ENCODE measurements at regions not wholly inside any gene's neighbourhood (a gene's known extent, or its start where the extent isn't known, plus 50 kb on each side); places are given as distances from the start of the nearest gene placed in this dataset.
"Not testable (repeated sequence)": the region's sequence is repeated elsewhere in the genome, so short reads cannot be mapped to it uniquely, and the experiment has no call there.

- H3K4me3 ChIP-seq (ENCODE audit: low read depth in 1 of 2, low read length in 2 of 2); H3K9me3 ChIP-seq (ENCODE audit: insufficient read depth, low read length, severe bottlenecking); H4K20me1 ChIP-seq (ENCODE audit: insufficient read depth, low read length); H3K4me2 ChIP-seq (ENCODE audit: insufficient read depth, low read length); ATAC-seq (ENCODE audit: insufficient read depth, low read depth); H3K36me3 ChIP-seq (ENCODE audit: insufficient read depth, low read length); H3K4me1 ChIP-seq (ENCODE audit: insufficient read depth, low read length); H3K9ac ChIP-seq (ENCODE audit: low read depth, low read length); H3K27me3 ChIP-seq (ENCODE audit: insufficient read depth, low read length, poor library complexity); DNase-seq; H2AFZ ChIP-seq (ENCODE audit: low read depth, low read length); H3K27ac ChIP-seq (ENCODE audit: low read length); H3K79me2 ChIP-seq (ENCODE audit: insufficient read depth, low read length): not testable (repeated sequence)
Observed at GRCh38 chr7:150069555-150070313, 196.0 kb downstream of the ATP6V0E2 start.

DNA sequence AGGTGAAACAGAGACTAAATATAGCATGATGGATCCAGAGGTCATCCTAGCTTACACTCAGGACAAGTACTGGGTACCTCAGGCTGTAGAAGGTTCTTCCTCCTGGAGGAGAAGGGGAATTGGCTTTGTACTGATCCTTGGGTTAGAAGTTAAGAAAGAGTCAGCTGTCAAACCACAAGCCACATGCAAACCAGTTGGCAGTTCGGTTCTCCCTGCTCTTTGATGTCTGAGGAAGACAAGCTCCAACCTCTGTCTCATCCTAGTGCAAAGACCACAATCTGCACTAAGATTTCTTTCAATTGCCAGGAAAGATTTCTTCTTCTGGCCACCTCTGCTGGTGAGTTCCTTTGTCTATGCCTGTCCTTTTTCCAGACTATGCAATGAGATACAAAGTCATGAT lies 203.8 kb downstream of the ATP6V0E2 start:
- H3K36me3 ChIP-seq (ENCODE audit: insufficient read depth, low read length); H4K20me1 ChIP-seq (ENCODE audit: insufficient read depth, low read length); H3K4me2 ChIP-seq (ENCODE audit: insufficient read depth, low read length); H3K4me3 ChIP-seq (ENCODE audit: low read depth in 1 of 2, low read length in 2 of 2); H3K9ac ChIP-seq (ENCODE audit: low read depth, low read length); H2AFZ ChIP-seq (ENCODE audit: low read depth, low read length); H3K27ac ChIP-seq (ENCODE audit: low read length); H3K9me3 ChIP-seq (ENCODE audit: insufficient read depth, low read length, severe bottlenecking); H3K27me3 ChIP-seq (ENCODE audit: insufficient read depth, low read length, poor library complexity); H3K4me1 ChIP-seq (ENCODE audit: insufficient read depth, low read length); H3K79me2 ChIP-seq (ENCODE audit: insufficient read depth, low read length): not testable (repeated sequence)
- DNase-seq = peak; percentile 51
- ATAC-seq (ENCODE audit: insufficient read depth, low read depth) = peak; percentile 97

DNA sequence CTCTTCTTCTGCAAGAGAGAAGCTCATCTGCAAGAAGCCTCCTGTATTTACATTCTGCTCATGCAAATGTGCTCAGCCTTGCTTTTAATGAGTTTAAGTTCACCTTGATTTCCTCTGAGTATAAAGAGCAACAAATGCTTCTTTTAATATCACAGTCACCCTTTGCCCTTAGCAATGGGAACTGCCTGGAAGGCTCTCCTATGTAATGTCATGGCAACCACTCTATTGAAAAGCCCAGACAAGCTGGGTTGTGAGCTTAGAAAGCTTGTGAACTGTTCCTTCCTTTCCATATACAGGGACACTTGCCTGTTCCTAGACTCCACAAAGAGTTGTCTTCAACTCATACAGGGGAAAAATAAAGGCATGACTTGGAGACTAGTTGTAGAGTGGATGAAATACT lies 208.1 kb downstream of the ATP6V0E2 start:
- not testable (repeated sequence) for H3K27ac ChIP-seq (ENCODE audit: low read length); ATAC-seq (ENCODE audit: insufficient read depth, low read depth)

GRCh38 chr7:150084724-150085123 lies 211.0 kb downstream of the ATP6V0E2 start:
- H4K20me1 ChIP-seq (ENCODE audit: insufficient read depth, low read length); H2AFZ ChIP-seq (ENCODE audit: low read depth, low read length); H3K4me1 ChIP-seq (ENCODE audit: insufficient read depth, low read length); H3K36me3 ChIP-seq (ENCODE audit: insufficient read depth, low read length); DNase-seq; H3K27me3 ChIP-seq (ENCODE audit: insufficient read depth, low read length, poor library complexity); ATAC-seq (ENCODE audit: insufficient read depth, low read depth); H3K27ac ChIP-seq (ENCODE audit: low read length); H3K4me3 ChIP-seq (ENCODE audit: low read depth in 1 of 2, low read length in 2 of 2); H3K9ac ChIP-seq (ENCODE audit: low read depth, low read length); H3K79me2 ChIP-seq (ENCODE audit: insufficient read depth, low read length); H3K9me3 ChIP-seq (ENCODE audit: insufficient read depth, low read length, severe bottlenecking); H3K4me2 ChIP-seq (ENCODE audit: insufficient read depth, low read length): not testable (repeated sequence)

More for the DNA sequence above, 208.1 kb downstream of the ATP6V0E2 start:
- not testable (repeated sequence) for H3K4me2 ChIP-seq (ENCODE audit: insufficient read depth, low read length); DNase-seq; H3K4me1 ChIP-seq (ENCODE audit: insufficient read depth, low read length); H3K4me3 ChIP-seq (ENCODE audit: low read depth in 1 of 2, low read length in 2 of 2); H3K9me3 ChIP-seq (ENCODE audit: insufficient read depth, low read length, severe bottlenecking); H3K9ac ChIP-seq (ENCODE audit: low read depth, low read length); H3K79me2 ChIP-seq (ENCODE audit: insufficient read depth, low read length); H3K27me3 ChIP-seq (ENCODE audit: insufficient read depth, low read length, poor library complexity); H2AFZ ChIP-seq (ENCODE audit: low read depth, low read length); H4K20me1 ChIP-seq (ENCODE audit: insufficient read depth, low read length); H3K36me3 ChIP-seq (ENCODE audit: insufficient read depth, low read length)

GRCh38 chr7:150087478-150087877 lies 213.7 kb downstream of the ATP6V0E2 start:
- not testable (repeated sequence) for H3K4me1 ChIP-seq (ENCODE audit: insufficient read depth, low read length); H3K4me2 ChIP-seq (ENCODE audit: insufficient read depth, low read length); H3K36me3 ChIP-seq (ENCODE audit: insufficient read depth, low read length); H3K9ac ChIP-seq (ENCODE audit: low read depth, low read length); H3K27ac ChIP-seq (ENCODE audit: low read length); H2AFZ ChIP-seq (ENCODE audit: low read depth, low read length); H3K4me3 ChIP-seq (ENCODE audit: low read depth in 1 of 2, low read length in 2 of 2); H3K9me3 ChIP-seq (ENCODE audit: insufficient read depth, low read length, severe bottlenecking); H3K27me3 ChIP-seq (ENCODE audit: insufficient read depth, low read length, poor library complexity); ATAC-seq (ENCODE audit: insufficient read depth, low read depth); H4K20me1 ChIP-seq (ENCODE audit: insufficient read depth, low read length); DNase-seq; H3K79me2 ChIP-seq (ENCODE audit: insufficient read depth, low read length)

- H3K9me3 ChIP-seq (ENCODE audit: insufficient read depth, low read length, severe bottlenecking); H3K27me3 ChIP-seq (ENCODE audit: insufficient read depth, low read length, poor library complexity); H3K36me3 ChIP-seq (ENCODE audit: insufficient read depth, low read length); H3K4me3 ChIP-seq (ENCODE audit: low read depth in 1 of 2, low read length in 2 of 2); DNase-seq; H4K20me1 ChIP-seq (ENCODE audit: insufficient read depth, low read length); H3K4me1 ChIP-seq (ENCODE audit: insufficient read depth, low read length); ATAC-seq (ENCODE audit: insufficient read depth, low read depth); H3K27ac ChIP-seq (ENCODE audit: low read length); H3K79me2 ChIP-seq (ENCODE audit: insufficient read depth, low read length); H2AFZ ChIP-seq (ENCODE audit: low read depth, low read length); H3K9ac ChIP-seq (ENCODE audit: low read depth, low read length); H3K4me2 ChIP-seq (ENCODE audit: insufficient read depth, low read length): not testable (repeated sequence)
Observed at GRCh38 chr7:150089139-150089538, 215.4 kb downstream of the ATP6V0E2 start.

- ATAC-seq (ENCODE audit: insufficient read depth, low read depth); H3K79me2 ChIP-seq (ENCODE audit: insufficient read depth, low read length); DNase-seq; H3K9ac ChIP-seq (ENCODE audit: low read depth, low read length); H3K36me3 ChIP-seq (ENCODE audit: insufficient read depth, low read length); H3K27ac ChIP-seq (ENCODE audit: low read length); H3K27me3 ChIP-seq (ENCODE audit: insufficient read depth, low read length, poor library complexity); H3K4me2 ChIP-seq (ENCODE audit: insufficient read depth, low read length); H2AFZ ChIP-seq (ENCODE audit: low read depth, low read length); H3K4me3 ChIP-seq (ENCODE audit: low read depth in 1 of 2, low read length in 2 of 2); H3K4me1 ChIP-seq (ENCODE audit: insufficient read depth, low read length); H4K20me1 ChIP-seq (ENCODE audit: insufficient read depth, low read length); H3K9me3 ChIP-seq (ENCODE audit: insufficient read depth, low read length, severe bottlenecking): not testable (repeated sequence)
Observed at GRCh38 chr7:150090776-150091175, 217.0 kb downstream of the ATP6V0E2 start.

GRCh38 chr7:150093897-150094296 lies 220.1 kb downstream of the ATP6V0E2 start:
- not testable (repeated sequence) for ATAC-seq (ENCODE audit: insufficient read depth, low read depth); DNase-seq; H3K4me3 ChIP-seq (ENCODE audit: low read depth in 1 of 2, low read length in 2 of 2); H3K9ac ChIP-seq (ENCODE audit: low read depth, low read length); H3K79me2 ChIP-seq (ENCODE audit: insufficient read depth, low read length); H3K27me3 ChIP-seq (ENCODE audit: insufficient read depth, low read length, poor library complexity); H3K27ac ChIP-seq (ENCODE audit: low read length); H4K20me1 ChIP-seq (ENCODE audit: insufficient read depth, low read length); H3K4me2 ChIP-seq (ENCODE audit: insufficient read depth, low read length); H3K4me1 ChIP-seq (ENCODE audit: insufficient read depth, low read length); H3K9me3 ChIP-seq (ENCODE audit: insufficient read depth, low read length, severe bottlenecking); H3K36me3 ChIP-seq (ENCODE audit: insufficient read depth, low read length); H2AFZ ChIP-seq (ENCODE audit: low read depth, low read length)
